Superior temporal gyrus (tissue), 1 donor: ENCODE measurements at regions not wholly inside any gene's neighbourhood (a gene's known extent, or its start where the extent isn't known, plus 50 kb on each side); places are given as distances from the start of the nearest gene placed in this dataset.
"Not testable (repeated sequence)": the region's sequence is repeated elsewhere in the genome, so short reads cannot be mapped to it uniquely, and the experiment has no call there.

ENCODE experiments used
- DNase-seq: peaks from one replicate; pipeline ENCODE4 v3.0.0-alpha.2; 2016; ENCODE audit errors: extremely low spot score

DNA sequence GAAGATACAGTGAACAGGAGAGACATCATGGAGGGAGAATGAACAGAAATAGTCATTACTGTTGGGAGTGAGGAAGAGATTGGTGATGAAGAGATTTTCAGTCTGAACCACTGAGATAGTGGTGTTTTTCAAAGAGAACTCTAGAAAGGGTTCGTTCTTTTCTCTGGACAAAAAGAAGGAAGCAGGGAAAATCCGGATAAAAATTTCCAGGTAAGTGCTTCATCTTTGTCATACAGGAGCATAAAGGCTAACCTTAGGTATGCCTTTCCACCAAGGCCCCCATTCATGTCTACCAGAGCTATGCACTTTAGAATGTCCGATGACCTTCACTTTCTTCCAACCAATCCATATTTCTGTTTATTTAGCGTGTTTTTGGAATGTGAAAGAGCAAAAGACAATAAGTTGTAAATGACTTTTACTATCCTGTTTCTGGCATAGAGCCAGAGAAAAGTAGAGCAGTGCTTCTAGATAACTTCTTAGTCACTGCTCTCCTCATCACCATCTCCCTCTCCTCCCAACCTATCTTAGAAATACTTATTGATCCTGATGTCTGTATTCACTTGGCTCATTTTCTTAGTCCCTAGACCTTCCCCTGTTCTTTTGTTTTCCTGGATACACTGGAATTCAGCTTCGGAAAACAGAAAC is 116.5 kb downstream of the TTC6 start:
- no peak for DNase-seq

DNA sequence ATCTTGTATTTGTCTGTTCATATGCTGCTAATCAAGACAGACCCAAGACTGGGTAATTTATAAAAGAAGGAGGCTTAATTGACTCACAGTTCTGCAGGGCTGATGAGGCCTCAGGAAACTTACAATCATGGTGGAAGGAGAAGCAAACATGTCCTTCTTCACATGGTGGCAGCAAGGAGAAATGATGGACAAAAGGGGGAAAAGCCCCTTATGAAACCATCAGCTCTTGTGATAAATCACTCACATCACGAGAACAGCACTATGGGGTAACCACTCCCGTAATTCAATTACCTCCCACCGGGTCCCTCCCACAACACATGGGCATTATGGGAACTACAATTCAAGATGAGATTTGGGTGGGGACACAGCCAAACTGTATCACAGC is 117.0 kb downstream of the TTC6 start:
- not testable (repeated sequence) for DNase-seq

DNA sequence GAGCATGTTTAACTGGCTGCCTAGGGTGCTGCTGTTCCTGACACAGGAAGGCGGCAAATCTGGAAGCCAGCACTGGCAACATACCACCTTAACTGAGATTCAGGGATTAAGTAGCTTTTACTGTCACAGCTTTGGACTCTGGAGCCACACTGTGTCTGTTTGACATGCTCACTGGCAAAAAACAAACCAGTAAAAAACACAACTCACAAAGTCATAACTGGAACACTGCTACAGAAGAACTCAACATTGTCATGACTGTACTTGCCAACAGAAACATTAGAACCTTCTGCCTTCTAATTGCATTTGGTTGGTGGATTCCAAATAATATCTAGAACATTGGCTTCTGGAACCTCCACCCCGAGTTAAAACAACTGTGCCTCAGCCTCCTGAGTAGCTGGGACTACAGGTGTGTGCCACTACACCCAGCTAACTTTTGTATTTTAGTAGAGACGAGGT is 117.6 kb downstream of the TTC6 start:
- no peak for DNase-seq

DNA sequence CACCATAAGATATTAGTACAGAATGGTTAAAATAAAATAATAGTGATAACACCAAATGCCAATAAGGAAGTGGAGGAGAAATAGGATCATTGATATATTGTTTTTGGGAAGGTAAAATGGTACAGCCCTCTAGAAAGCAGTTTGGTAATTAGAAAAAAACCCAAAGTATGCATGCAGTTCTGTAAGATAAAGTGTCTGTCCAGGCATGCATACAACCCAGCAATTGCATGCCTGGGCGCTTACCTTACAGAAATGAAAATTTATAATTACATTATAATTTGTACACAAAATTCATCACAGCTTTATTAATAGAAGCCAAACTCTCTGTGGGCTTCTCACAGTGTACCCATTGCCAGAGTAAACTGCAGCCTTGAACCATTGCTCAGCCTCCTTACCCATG is 124.7 kb downstream of the TTC6 start:
- no peak for DNase-seq

DNA sequence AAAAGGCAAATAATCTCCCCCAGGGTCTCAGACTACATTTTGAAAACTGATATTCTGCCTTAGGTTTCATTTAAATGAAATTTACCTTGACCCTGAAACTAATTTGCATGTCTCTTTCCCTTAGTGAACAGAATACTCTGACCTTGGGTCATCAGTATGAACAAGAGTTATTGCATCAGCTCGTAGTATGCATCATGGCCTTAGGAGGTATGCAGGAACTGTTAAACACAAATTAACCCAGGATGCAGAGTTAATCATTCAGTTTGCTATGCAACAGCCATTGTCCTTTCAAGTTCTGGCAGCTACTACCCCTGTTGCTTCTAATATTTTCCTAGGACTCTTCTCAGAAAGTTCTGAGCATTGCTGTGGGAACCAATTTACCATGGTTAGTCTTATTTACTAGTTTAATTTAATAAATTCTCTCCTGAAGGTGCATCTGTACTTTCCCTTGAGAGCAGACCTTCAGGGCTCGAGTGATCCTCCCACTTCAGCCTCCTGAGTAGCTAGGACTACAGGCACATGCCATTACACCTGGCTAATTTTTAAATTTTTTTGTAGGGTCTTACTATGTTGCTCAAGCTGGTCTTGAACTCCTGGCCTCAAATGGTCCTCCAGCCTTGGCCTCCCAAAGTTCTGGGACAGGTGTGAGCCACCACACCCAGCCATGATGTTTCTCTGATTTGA is 126.7 kb downstream of the TTC6 start:
- no peak for DNase-seq

DNA sequence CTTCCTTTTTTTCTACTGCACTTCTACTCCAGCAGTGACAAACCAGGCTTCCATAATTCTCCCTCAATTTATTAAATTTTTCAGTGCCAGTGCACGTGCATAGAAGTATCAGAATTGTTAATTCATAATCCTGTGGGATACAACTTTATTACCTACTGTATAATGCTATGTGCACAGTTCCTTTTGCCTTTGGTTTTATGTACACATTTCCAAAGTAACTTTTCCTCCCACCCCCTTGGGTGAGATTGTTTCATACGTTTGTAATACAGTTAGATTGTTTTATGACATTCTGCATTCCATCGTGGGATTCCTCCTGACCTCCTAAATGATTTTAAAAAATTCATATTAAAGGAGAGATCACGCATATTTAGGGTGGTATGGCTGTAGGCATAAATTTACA is 128.1 kb downstream of the TTC6 start:
- DNase-seq, result no peak

DNA sequence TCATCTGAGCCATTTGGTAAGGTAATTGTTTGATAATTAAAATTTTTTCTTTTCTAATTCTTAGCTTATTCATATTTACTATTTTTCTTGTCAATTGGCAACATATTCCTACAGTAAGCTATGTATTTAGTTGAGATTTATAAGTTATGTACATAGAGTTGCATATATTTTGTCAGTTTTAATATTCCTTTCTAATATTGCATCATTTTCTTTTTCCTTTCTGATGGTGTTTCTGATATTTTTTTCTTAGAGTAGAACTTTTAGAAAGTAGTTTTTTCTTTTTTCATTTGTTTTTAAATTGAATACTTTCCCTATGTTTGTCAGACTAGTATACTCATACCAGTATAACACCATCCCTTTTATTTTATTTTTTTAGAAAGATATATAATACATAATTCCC is 131.3 kb downstream of the TTC6 start:
- DNase-seq, result no peak

DNA sequence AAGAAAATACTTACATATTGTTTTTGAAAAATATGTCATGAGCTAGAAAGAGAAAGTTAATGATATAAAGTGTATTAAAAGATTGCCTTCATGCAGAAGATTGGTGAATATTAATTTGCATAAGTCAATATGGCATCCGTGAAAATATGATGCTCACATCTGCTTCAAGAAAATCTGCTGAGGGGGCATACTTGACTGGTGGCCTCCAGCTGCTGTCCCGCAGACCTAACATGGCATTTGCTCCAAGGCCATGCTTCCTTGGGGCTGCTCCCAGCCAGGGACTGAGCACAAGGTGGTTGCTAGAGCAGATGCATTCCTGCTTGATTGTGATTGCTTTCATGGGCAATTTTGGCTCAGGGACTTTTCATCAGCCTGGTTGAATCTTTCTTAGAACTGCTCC is 133.8 kb downstream of the TTC6 start:
- no peak for DNase-seq

DNA sequence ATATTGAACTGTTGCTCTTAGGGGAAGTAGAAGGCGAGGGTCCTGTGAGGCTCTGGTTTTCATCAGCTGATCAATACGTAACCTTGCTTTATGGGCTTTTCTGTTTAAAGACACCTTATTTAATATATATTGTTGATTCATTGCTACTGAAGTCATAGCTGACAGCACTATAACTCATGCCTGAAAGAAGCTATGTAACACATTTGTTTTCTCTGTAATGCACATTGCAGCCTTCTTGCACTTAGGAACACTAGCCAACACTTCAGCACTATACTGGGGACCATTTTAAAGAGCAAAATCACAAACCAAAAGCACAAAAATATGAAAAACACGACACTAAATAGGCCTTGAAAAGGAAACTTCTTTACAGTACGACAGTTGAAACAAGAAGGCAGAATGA is 135.7 kb downstream of the TTC6 start:
- no peak for DNase-seq

DNA sequence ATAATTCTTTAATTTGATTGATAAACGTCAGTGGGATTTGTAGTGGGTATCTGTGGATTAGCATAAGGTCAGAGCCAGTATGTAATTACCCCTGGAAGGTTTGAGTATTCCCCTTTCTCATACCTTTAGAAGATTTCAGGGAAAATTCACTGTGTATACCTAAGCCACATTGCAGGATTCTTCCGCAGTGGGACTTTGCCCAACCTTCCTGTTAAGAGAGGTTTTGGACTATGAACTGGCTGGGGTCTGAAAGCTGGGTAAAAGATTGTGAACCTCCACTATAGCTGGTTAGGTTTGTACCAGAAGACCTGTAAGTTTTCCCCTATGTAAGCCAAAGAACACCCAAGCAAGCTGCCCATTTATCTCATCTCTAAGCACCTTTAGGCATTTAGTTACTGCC is 150.2 kb downstream of the TTC6 start:
- no peak for DNase-seq

DNA sequence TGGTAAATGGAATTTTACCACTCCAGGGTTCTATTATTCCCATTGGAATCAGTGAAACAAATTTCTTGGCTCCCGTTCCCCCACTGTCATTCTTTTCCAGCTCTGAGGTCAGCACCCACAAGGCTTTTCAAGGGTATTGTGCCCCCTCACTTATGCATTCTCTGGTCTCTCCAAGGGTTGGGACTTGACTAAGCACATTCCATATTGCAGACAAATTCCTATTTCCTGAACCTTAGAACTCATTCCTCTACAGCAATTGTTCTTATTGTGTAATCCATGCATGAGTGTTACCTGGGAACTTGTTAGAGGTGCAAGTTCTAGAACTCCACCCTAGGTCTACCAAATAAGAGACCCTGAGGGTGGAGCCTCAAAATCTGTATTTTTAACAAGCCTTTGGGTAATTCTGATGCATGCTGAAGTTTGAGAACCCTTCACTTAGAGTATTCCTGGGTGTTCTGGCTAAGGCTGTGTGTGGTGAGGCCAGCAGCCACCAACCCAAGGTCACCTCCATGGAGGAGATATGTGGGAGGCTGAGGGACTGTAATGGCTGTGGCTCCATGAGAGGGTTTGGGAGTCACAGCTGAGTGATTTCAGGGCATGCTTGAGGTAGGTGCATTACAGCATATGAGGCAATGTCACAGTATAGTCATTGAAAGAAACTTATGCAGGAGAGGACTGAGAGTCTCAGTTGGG is 150.9 kb downstream of the TTC6 start:
- no peak for DNase-seq

DNA sequence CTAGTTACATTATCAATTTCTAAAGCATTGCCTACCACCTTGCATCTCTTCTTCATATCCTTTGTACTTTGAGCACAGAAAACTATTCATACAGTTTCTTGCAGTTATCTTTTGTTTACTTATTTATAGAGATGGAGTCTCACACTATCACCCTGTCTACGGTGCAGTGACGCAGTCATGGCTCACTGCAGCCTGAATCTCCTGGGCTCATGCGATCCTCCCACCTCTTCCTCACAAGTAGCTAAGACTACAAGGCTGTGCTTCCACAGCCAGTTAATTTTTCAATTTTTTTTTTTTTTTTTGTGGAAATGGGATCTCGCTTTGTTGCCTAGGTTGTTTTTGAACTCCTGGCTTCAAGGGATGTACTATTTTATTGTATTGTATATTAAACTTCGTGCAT is 158.0 kb downstream of the TTC6 start:
- DNase-seq, result no peak

DNA sequence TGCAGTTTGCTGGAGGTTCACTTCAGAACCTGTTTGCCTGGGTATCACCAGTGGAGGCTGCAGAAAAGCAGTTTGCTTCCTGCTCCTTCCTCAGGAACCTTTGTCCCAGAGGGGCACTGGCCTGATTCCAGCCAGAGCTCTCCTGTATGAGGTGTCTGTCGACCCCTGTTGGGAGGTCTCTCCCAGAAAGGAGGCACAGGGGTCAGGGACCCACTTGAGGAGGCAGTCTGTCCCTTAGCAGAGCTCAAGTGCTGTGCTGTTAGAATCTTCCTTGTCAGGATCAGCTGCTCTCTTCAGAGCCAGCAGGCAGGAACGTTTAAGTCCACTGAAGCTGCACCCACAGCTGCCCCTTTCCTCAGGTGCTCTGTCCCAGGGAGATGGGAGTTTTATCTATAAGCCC is 164.8 kb downstream of the TTC6 start:
- not testable (repeated sequence) for DNase-seq

DNA sequence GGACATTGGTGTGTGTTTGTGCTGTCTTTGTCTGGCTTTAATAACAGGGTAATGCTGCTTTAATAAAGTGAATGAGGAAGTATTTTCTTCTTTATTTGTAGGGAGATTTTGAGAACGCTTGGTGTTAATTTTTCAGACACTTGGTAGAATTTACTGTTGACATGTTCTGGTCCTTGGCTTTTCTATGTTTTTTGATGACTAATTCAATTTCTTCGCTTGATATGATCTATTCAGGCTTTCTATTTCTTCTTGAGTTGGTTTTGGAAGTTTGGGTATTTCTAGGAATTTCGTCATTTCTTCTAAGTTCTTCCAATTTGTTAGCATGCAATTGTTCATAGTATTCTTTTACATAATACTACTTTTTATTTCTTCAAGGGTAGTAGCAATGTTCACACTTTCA is 167.8 kb downstream of the TTC6 start:
- DNase-seq, result no peak

DNA sequence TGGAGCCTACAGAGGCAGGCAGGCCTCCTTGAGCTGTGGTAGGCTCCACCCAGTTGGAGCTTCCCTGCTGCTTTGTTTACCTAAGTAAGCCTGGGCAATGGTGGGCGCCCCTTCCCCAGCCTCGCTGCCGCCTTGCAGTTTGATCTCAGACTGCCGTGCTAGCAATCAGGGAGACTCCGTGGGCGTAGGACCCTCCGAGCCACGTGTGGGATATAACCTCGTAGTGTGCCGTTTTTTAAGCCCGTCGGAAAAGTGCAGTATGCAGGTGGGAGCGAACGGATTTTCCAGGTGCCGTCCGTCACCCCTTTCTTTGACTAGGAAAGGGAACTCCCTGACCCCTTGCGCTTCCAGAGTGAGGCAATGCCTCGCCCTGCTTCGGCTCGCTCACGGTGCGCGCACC is 176.9 kb downstream of the TTC6 start:
- DNase-seq, result not testable (repeated sequence)

DNA sequence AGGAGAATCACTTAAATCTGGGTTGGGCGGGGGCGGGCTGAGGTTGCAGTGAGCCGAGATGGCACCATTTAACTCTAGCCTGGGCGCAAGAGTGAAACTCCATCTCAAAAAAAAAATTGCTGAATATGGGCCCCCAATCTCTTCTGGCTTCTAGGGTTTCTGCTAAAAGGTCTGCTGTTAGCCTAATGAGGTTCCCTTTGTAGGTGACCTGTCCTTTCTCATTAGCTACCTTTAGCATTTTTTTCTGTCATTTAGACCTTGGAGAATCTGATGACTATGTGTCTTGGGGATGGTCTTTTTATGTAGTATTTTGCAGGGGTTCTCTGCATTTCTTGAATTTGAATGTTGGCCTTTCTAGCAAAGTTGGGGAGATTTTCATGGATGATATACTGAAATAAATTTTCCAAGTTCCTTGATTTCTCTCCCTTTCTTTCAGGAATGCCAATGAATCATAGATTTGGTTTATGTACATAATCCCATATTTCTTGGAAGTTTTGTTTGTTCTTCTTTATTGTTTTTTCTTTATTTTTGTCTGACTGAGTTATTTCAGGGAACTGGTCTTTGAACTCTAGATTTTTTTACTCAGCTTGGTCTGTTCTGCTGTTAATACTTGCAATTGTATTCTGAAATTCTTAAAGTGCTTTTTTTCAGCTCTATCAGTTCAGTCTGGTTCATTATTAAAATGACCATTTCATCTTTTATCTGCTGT is 181.5 kb downstream of the TTC6 start:
- DNase-seq, result no peak

DNA sequence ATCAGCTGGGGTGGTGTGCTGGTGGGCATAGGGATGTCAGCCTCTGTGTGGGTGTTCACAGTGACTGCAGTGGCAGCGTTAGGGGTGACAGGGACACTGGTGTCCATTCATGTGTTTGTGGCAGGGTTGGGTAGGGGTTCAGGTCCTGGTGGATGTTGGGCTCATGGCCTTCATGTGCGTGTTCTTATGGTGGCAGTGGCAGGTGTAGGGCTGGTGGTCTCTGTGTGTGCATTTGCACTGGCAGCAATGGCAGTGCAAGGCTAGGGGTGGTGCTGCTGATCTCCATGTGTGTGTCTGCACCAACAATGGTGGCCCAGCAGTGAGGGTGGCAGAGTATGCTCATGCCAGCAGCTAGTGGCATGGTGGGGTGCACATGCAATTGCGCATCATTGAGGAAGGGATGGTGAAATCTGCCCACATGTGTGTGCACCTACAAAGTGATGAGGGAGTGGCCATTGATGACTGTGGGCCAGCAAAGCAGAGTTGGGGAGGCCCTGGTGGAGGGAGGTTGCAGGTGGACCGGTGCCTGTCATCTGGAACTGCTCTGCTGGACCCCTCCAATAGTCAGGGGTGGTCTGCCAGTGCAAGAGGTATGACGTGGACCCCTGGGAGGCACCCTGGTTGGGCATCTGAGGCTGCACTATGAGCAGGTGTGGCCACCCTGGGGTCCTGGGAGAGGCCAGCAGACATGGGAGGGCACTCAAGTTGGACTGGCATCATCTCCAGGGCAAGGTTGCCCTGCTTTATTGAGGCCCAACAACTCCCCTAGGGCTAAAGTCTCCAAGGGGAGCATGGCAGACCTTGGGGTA is 182.9 kb downstream of the TTC6 start:
- no peak for DNase-seq

DNA sequence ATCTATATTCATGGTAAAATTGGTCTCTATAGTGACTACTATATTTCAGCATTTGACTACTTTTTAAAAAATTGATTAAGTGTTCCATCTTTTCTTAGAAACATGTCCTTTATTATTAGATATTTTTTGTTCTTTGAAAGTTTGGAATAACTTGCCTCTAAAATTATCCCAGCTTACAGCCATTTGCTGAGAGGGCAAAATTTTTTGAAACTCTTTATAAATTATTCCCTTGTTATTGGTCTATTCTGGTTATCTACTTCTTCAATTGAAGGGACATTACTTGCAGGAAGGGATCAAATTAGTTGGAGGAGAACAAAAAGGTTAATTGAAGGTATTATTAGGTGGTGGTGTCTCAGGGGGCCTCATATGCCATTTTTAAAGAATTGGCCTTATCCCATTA is 184.1 kb downstream of the TTC6 start:
- no peak for DNase-seq

DNA sequence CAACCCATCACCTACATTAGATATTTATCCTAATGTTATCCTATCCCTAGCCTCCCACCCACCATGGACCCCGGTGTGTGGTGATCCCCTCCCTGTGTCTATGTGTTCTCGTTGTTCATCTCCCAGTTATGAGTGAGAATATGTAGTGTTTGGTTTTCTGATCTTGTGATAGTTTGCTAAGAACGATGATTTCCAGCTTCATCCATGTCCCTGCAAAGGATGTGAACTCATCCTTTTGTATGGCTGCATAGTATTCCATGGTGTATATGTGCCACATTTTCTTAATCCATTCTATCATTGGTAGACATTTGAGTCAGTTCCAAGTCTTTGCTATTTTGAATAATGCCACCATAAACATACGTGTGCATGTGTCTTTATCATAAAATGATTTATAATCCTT is 185.3 kb downstream of the TTC6 start:
- DNase-seq, result not testable (repeated sequence)

DNA sequence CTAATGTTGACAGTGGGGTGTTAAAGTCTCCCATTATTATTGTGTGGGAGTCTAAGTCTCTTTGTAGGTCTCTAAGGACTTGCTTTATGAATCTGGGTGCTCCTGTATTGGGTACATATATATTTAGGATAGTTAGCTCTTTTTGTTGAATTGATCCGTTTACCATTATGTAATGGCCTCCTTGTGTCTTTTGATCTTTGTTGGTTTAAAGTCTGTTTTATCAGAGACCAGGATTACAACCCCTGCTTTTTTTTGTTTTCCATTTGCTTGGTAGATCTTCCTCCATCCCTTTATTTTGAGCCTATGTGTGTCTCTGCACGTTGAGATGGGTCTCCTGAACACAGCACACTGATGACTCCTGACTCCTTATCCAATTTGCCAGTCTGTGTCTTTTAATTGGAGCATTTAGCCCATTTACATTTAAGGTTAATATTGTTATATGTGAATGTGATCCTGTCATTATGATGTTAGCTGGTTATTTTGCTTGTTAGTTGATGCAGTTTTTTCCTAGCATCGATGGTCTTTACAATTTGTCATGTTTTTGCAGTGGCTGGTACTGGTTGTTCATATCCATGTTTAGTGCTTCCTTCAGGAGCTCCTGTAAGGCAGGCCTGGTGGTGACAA is 188.9 kb downstream of the TTC6 start:
- not testable (repeated sequence) for DNase-seq

DNA sequence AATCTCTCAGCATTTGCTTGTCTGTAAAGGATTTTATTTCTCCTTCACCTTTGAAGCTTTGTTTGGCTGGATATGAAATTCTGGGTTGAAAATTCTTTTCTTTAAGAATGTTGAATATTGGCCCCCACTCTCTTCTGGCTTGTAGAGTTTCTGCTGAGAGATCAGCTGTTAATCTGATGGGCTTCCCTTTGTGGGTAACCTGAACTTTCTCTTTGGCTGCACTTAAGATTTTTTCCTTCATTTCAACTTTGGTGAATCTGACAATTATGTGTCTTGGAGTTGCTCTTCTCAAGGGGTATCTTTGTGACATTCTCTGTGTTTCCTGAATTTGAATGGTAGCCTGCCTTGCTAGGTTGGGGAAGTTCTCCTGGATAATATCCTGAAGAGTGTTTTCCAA is 189.4 kb downstream of the TTC6 start:
- DNase-seq, result not testable (repeated sequence)
